Dedifferentiated amniotic fluid mesenchymal stem cell (primary cell): ENCODE measurements at regions not wholly inside any gene's neighbourhood (a gene's known extent, or its start where the extent isn't known, plus 50 kb on each side); places are given as distances from the start of the nearest gene placed in this dataset.
"Not testable (repeated sequence)": the region's sequence is repeated elsewhere in the genome, so short reads cannot be mapped to it uniquely, and the experiment has no call there.

ENCODE experiments used
- DNase-seq: peaks from one replicate; pipeline ENCODE4 v3.0.0-alpha.2; 2016; ENCODE audit errors: extremely low spot score

- DNase-seq, result peak; percentile 58
Measured at GRCh38 chr13:65597839-65598818, 1632.0 kb downstream of the PCDH9 start.

GRCh38 chr13:65595916-65596315 is 1634.2 kb downstream of the PCDH9 start:
- no peak for DNase-seq

- peak; percentile 34 for DNase-seq
Measured at GRCh38 chr13:65594298-65594781, 1635.8 kb downstream of the PCDH9 start.

- no peak for DNase-seq
Measured at GRCh38 chr13:65593298-65593874, 1636.8 kb downstream of the PCDH9 start.

- DNase-seq, result no peak
Measured at GRCh38 chr13:65592731-65593130, 1637.4 kb downstream of the PCDH9 start.

GRCh38 chr13:65585346-65585745 is 1644.8 kb downstream of the PCDH9 start:
- no peak for DNase-seq

- DNase-seq, result no peak
Measured at GRCh38 chr13:65584126-65584525, 1646.0 kb downstream of the PCDH9 start.

GRCh38 chr13:65582160-65582559 is 1648.0 kb downstream of the PCDH9 start:
- DNase-seq, result no peak

GRCh38 chr13:65564561-65564960 is 1665.6 kb downstream of the PCDH9 start:
- not testable (repeated sequence) for DNase-seq

- DNase-seq, result no peak
Measured at GRCh38 chr13:65562305-65562704, 1667.8 kb downstream of the PCDH9 start.

- DNase-seq, result no peak
Measured at GRCh38 chr13:65560936-65561335, 1669.2 kb downstream of the PCDH9 start.

- DNase-seq, result no peak
Measured at GRCh38 chr13:65555962-65556361, 1674.2 kb downstream of the PCDH9 start.

GRCh38 chr13:65553096-65553727 is 1676.9 kb downstream of the PCDH9 start:
- DNase-seq, result no peak

GRCh38 chr13:65551208-65551607 is 1678.9 kb downstream of the PCDH9 start:
- DNase-seq, result no peak

- no peak for DNase-seq
Measured at GRCh38 chr13:65540175-65540574, 1690.0 kb downstream of the PCDH9 start.

GRCh38 chr13:65535370-65535769 is 1694.8 kb downstream of the PCDH9 start:
- no peak for DNase-seq

GRCh38 chr13:65532231-65532630 is 1697.9 kb downstream of the PCDH9 start:
- DNase-seq, result no peak

GRCh38 chr13:65530688-65531087 is 1699.4 kb downstream of the PCDH9 start:
- no peak for DNase-seq

- no peak for DNase-seq
Measured at GRCh38 chr13:65529541-65529940, 1700.6 kb downstream of the PCDH9 start.

GRCh38 chr13:65508745-65509144 is 1721.4 kb downstream of the PCDH9 start:
- DNase-seq, result no peak

- no peak for DNase-seq
Measured at GRCh38 chr13:65508338-65508737, 1721.8 kb downstream of the PCDH9 start.

GRCh38 chr13:65505941-65506340 is 1724.2 kb downstream of the PCDH9 start:
- DNase-seq, result no peak
